Activated CD4-positive, CD25-positive, alpha-beta regulatory T cell treated with anti-CD3 and anti-CD28 coated beads, Interleukin-2, amount 50 U/mL, for 24 hours (primary cell): ENCODE measurements at regions not wholly inside any gene's neighbourhood (a gene's known extent, or its start where the extent isn't known, plus 50 kb on each side); places are given as distances from the start of the nearest gene placed in this dataset.

Experiments used
- ATAC-seq, 2 donors: fragments of 150-1000 bp; cut with Tn5 transposase; one replicate each; pipeline ENCODE4 v1.10.0; 2021; ENCODE audit warnings: mild to moderate bottlenecking in 1 of 2, moderate library complexity in 1 of 2

- ATAC-seq, result no peak
These were observed 940.2 kb downstream of the GRIK2 start for GRCh38 chr6:102333736-102334135.

- no peak for ATAC-seq
These were observed 934.3 kb downstream of the GRIK2 start for GRCh38 chr6:102327697-102328225.

- no peak for ATAC-seq
These were observed 920.2 kb downstream of the GRIK2 start for GRCh38 chr6:102313699-102314098.

GRCh38 chr6:102309700-102310099 lies 916.2 kb downstream of the GRIK2 start:
- no peak for ATAC-seq

- no peak for ATAC-seq
These were observed 906.8 kb downstream of the GRIK2 start for GRCh38 chr6:102300350-102300749.

- ATAC-seq, result no peak
These were observed 904.5 kb downstream of the GRIK2 start for GRCh38 chr6:102298051-102298450.
